NCI-H2227 treated with DMSO at 0.1 percent for 48 hours (cell line): ENCODE measurements at regions not wholly inside any gene's neighbourhood (a gene's known extent, or its start where the extent isn't known, plus 50 kb on each side); places are given as distances from the start of the nearest gene placed in this dataset.

ENCODE experiments used
- DNase-seq: peaks from one replicate; lab custom pipeline; 2025; lab: John Stamatoyannopoulos, UW

DNA sequence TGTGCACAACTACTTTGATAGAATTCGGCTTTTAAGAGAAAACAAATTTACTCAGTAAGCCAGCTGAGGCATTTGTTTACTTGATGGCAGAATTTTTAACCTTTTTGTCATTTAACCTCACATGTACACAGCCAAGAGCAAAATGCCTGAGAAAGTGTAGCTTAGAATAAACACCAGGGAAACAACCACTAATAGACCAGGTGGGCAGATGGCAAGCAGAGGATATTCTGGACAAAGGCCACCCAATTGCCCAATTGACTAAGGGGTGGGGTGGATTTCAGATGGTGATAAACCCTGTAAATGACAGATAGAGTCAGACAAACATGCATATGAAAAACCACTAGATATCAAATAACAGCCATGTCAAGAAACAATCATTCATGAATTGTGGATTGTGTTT, 190.7 kb upstream of the FBXL4 start:
- peak; percentile 14 for DNase-seq

DNA sequence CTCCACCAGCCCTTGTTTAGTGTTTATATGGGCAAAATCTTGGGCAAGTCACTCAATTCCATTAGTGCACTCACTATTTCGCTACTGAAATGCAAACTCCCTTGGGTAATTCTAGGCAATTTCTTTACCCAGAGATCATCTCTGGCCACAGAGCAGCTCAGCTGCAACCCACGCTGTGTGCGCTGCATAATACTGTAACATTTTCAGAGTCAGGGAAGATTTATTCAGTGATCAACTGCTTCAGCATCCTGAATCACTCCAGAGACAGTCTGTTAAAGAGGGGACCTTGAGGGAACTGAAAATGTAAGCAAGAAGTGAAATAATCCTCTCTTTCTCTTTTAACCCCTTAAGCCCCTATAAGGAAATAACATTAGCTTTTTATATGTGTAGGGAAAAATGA, 189.6 kb upstream of the FBXL4 start:
- DNase-seq, result no peak

DNA sequence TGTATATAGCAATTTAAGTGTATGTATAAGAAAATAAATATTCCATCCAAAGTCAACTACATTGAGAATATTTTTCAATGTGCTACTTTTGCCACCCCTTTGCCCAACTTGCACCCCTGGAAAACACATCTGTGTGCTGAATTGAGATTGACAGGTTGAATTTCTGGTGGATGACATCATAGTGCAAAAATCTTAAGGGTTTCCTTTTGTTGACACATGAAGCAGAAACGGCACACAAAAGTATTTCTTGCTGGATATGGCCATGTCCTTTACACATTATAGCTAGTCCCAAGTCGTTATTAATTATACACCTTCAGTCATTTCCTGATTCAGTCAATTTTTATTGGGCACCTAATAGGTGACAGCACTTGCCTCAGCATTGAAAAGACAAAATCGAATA, 188.7 kb upstream of the FBXL4 start:
- no peak for DNase-seq

DNA sequence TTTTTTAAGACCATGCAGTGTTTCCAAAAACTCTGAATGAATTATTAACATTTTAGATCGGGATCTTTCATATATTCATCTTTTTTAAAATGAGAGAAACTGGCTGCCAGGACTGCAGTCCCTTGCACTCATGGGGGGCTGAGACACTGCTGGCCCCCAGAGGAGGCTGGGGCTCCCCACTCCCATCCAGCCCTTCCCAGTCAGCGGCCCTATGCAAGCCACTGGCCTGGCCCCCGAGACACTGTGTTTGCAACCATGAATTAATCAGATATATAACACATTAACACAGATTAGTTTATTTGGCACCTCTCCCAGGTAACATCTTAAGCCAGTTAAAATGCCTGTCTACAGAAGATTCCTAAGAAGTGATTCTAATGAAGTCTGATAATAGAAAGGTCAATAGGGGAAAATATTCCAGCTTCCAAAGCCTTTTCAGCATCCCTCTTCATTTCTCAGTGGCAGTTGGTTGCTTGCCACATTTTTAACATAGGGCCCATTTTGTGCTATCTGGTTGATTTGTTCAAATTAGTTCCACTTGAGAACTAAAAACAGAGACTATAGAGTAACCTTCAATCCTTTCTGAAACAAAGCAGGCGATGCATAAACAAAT, 184.4 kb upstream of the FBXL4 start:
- no peak for DNase-seq

DNA sequence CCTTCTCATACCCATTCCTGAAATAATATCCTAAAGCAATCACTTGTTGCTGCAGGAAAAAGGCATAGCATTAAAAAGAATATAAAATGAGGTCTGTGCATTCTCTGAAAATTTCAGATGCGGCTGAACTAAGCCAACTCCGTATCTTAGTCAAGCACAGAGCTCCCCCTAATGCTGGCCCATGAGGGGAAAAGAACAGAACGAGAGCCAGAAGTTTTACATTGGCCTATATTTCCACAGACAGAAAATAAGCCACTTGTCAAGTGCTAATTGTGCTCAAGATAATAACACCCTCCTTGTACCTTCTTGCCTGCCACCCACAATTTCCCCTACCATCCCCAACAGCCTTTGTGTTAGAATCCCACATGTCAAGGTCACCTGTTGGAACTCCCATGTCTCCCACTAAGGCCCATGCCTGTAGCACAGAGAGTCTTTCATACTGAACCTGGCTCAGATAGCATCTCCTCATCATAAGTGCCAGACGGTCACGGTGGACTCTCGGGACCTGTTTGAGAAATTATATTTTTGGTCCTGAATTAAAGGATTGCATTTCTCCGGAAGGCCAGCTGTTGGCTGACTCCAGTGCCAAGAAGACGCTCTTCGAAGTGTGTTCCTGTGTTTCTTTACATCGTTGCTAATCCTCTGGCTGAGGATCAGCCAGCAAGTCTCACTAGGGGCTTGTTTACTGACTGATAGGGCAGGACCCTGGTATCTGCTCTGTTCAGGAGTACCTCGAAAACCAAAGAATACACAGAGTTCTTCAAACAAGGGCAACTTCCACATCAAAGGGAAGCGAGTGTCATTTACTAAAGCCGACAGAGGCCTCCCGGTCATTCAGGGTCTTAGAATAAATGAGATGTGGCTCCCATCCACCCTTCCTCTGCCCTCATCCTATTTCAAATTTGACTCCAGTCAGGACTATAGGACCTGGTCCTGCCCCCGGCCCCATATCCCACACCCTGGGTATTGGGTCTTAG, 183.4 kb upstream of the FBXL4 start:
- DNase-seq, result no peak

DNA sequence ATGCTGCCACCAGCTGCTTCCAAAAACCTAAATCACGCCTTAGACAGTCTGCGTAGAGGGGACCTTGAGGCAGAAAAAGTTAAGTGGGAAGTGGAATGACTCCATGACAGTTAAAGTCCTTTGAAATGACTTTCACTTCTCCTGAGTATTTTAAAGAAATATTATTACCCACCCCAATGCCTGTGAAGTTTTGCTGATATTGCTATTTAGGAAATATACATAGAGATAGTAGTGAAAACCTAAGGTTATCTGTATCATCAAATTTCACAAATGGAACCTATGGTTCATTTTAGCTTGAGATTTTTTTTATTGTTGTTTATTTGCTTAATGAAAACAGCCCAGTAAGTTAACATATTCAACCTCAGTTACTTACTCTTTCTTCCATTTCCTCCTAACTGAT, 182.1 kb upstream of the FBXL4 start:
- no peak for DNase-seq

DNA sequence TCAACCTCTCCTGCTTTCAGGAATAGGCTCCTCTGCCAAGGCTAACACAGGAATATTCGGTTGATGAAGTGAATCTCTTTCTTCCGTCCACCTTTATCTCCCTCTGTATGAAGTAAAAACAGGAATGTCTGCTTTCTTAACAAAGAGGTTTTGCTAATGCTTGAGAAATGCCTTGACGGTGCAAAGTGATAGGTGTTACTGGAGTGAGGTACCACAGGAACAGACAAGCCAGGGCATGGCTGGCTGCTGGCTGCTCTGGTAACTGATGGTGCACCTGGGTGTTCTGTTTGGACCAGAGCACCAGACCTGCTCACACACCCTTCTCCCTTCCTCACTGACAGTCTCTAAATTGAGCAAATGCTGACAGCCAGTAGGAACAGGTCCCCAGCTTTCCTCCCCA, 174.0 kb upstream of the FBXL4 start:
- no peak for DNase-seq

DNA sequence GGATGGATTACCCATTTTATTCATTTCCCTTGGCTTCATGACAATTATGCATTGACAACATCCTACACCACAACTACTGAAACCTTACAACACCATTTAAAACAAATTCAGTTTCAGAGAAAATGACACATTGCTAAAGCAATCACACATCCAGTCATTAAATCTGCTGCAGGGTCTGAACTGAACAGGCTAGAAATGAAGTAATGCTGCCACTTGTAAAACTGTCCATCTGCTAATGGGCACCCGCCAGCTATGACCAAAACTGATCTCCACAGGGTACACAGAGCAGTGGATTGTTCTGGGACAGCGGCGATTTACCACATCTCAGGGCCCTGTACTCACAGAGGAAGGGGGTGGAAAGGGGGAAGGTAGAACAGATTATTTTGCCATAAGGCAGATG, 172.9 kb upstream of the FBXL4 start:
- DNase-seq, result no peak

DNA sequence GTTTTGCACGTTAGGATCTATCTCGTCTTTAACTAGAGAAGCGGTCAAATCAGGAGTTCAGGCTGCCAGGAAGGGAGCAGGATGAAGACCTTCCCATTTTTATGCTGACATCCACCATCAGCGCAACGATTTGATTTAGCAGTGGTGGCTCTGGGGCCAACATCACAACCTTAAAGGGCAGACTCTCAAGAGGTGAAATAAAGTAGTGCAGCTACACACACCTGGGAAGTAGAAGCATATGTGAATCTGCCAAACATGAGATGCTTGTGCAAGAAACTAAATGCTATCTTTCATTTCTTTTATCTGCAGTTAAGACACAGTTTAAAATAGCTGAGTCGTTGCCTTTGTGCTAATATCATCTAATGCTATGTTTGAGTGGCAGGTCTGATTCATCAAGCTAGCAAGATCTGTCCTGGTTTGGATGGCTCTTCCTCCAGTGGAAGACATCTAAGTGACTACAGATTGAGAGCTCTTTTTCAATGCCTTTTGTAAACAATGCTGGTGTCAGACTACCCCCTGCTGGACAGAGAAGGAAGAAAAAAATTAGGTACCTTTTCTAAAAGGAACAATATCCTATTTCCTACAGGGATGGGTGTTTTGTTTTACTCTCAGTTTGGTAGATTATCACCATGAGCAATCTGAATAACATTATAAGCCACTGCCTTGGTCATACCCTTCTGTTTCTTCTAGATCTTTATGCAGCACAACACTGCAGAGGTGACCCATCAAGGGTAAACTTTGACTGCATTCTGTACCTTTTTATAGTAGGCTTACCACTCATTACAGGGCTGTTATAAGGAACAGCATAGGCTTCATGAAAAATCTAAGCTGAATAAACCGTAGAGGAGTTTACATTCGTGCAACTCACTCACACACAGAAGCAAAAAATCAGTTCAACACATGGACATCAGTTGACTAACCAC, 171.6 kb upstream of the FBXL4 start:
- peak; percentile 71 for DNase-seq

DNA sequence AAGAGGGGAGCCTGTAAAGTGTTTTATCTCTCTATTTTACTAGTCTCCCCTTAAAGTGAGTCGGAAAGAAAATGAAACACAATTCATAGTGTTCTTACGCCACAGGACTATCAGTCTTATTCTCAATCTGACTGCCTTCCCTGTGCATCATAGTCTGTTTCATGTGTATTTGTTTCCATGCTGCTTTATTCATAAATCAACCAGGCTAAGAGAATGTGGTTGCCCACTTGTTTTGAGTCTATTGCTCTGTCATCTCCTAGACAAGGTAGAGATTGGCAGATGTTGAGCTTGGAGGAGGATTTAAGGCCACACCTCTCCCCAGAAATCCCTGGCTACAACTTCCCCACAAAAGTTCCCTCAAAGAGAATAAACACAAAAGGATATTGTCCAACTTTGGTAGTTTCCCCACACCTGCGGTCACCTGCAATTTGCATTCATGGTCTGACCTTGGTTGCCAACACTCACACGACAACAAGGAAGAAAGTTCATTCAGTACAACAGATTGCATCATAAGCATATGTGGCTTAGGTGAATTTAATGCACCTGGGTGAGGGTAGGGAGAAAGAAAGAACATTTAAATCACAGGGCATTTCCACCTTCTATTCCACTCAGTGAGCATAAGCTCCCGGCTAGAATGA, 167.1 kb upstream of the FBXL4 start:
- DNase-seq, result no peak

DNA sequence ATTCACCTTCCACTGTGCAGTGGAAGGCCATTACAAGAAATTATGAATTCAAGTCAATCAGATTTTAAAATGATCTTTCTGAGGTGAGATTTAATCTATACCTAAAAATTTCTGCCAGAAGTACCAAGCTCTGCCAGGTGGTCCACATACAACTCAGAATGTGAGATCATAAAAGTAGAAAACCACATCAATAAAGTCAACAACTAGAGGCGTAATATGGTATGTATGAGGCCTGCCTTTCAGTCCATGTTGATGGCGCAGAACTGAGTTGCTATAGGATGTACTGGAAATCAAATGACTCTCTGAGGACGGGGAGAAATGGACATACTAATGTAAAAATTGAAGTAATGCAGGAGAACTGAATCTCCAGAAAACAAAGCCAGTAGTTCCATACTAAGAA, 163.8 kb upstream of the FBXL4 start:
- DNase-seq, result no peak

DNA sequence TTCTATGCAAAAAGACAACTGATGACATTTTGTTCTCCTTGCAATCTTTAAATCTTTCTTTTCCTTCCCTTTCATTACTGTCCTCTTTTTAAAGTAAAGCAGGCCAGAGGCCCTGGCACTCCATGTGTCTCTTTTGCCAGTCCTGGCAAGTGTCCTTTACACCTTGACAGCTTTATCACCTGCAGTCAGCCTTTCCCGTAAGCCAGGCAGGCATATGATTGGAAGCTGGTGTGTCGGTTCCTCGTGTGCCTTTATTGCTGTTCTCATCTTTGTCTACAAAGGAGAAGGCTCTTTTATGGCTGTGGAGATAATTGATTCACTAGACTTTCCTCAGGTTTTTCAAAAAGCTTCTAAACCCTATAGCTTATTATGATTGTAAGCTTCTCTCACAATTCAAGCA, 162.3 kb upstream of the FBXL4 start:
- no peak for DNase-seq

DNA sequence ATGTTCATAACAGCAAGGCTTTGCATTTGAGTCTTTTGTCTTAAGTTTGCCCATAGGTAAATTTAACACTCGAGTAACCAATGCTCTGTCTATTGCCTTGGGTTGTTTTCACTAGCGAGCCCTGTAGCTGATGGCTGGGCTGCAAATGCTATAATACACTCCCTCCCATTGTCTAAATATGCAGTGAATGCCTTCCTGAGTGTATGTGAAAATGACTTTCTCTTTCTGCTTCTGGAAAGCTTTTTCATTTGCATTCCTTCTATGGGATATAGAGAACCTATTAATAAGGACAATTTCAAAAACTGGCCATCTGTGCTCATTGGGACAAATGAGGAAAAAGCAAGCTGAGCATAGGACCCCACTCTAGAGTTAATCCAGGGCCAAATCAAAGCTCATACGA, 156.5 kb upstream of the FBXL4 start:
- DNase-seq, result no peak

DNA sequence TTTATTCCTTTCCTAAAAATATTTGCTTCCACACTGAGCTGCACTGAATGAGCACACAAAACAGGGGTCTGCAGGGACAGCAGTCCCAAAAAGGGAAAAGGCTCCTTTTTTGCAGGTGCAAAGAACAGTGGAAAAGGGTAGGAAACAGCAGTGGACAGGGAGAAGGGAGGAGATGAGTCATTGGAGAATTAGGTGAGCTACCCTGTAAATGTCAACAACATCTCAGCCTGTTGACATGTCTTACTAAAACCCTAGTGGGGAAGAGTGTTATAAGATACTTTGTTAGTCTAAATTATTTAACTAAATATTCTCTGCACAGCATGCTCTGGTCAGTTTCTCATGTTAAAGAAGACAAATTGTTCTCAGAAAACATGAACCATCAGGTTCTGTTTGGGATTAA, 151.5 kb upstream of the FBXL4 start:
- no peak for DNase-seq

DNA sequence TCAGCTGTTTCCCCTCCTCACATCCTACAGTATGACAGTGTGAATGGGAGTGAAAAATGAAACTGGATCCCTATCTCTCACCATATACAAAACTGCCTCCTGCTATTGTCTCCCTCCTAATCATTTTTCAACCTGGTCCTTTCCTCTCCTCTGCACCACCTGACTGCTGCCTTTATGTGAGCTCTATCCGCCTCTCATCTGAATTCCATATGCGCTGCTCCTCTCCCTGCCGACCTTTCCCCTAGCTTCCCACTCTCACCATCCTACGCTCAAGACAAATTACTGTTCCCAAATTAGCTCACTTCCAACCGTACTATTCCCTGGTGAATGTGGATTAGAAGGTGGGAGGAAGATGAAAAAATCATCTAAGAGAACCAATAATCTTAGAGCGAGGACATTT, 148.4 kb upstream of the FBXL4 start:
- DNase-seq, result peak; percentile 6

DNA sequence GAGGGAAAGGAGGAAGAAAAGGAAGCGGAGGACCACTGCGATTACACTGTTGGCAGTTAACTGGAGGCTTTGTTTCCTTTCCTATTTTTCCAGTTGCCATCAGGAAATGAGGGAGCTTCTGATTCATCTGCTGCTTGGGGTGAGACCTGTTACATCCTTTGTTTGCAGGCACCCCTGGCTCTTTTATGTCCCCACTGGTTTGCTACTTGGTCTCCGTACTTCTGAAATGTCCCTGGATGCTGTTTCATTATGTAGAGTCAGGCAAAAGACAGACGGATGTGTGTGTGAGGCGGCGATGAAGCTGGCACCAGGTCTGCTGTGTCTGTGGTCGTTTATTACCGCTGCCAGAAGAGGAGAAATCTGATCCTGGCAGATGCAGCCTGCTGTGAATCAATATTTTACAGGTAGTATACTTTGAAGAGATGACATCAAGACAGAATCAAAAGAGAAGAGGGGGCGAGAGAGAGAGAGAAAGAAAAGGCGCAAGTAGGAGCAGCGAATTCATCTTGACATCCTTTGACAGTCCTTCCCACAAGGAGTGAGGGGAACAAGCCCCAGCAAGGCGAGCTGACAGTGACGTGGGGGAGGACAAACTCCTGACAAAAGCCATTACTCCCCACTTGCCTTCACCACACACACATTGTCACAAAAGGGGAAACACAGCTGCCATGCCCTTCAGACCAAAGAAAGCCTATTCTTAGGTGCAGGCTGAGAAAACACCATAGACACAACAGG, 145.9 kb upstream of the FBXL4 start:
- no peak for DNase-seq

DNA sequence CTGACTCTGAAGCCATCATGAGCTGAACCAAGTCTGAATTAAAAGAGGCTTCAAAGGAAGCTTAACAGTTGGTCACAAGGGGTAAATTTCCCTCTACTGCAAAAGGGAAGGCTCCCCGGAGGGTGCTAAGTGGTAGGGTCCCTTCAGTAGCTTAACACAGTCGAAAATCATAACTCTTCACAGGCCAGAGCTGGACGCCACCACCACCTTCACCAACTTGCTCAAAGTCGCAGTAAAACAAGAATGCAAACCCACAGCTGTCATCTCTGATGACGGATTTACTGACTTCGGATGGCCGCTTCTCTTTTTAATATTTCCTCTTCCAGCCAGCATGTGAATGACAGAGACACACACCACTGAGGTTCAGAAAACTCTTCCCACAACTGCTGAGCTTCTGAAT, 144.7 kb upstream of the FBXL4 start:
- DNase-seq, result no peak

DNA sequence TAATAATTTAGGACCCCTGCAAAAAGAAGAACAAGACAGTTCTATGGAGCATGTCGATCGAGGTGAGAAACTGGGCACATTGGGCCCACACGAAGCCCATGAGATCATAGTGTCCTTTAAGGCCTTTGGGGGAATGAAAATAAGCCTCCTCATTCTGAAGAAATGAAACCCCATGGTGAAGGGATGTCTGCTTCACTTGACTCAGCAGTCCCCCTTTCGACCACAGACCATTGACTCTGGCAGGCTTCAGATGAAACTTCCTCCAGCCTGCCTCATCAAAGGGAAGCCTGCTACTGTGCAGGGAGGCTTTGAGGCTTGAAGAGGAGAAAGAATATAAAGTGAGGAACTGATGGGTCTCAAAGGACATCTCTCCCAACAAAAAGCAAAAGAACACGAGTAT, 144.2 kb upstream of the FBXL4 start:
- DNase-seq, result no peak

DNA sequence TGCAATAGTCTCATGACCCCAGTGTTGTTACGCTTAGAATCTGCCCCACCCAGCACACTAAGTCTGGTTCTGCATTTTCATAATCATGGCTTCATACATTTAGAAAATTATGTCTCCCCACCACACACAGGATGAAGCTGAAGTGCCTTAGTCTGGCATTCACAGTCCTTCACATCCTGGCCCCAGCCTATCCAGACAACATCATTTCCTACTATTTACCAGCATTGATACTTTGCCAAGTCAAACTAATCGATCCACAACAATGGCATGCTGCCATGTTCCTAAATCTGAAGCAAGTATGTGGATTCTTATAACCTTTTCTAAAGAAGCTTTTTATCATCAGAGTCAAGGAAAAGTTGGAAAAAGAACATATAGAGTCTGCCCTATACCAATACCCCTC, 132.4 kb upstream of the FBXL4 start:
- DNase-seq, result no peak

DNA sequence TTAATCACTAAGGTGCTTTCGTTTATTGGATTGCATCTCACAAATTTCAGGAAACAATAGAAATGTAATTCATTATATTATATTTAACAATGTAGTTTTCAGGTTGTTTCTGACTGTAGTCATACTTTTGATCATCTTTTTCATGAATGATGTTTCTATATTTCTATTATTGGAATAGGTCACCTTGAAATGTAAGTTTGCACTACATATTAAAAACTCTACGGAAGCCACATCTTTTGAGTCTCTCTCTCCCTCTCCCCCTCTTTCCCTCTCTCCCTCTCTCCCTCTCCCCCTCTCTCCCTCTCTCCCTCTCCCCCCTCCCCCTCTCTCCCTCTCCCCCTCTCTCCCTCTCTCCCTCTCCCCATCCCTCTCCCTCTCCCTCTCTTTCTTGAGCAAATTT, 131.3 kb upstream of the FBXL4 start:
- DNase-seq, result no peak

DNA sequence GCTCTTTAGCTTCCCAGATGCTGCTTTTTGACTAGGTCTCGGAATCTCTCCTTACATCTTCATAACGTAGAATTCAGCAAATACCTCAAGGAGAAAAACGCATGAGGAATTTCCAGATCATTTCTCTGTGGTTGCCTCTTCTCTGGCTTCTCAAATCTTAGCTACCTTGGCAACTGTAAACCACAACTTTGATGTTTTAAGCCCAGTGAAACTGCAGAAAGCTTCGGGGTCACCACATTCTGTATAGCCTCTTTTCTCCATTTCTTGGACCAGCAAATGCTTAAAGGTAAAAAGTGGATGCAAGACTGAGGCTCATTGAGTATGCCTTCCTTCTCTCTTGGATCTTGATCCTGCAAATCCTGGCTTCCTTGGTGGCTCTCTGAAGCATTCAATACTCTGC, 125.5 kb upstream of the FBXL4 start:
- DNase-seq, result no peak
